IMR-90 (cell line): ENCODE measurements at regions not wholly inside any gene's neighbourhood (a gene's known extent, or its start where the extent isn't known, plus 50 kb on each side); places are given as distances from the start of the nearest gene placed in this dataset.

Source experiments
- ATAC-seq: fragments of 200-7000 bp; cut with Tn5 transposase; 2 replicates; pipeline ENCODE4 v1.9.1; 2020; ENCODE audit warnings: low read depth, mild to moderate bottlenecking, moderate library complexity
- BruUV-seq: library from RNA; stranded (reverse); fragments of 400-500 nt; replicated peaks from 2 replicates; lab custom pipeline; 2021; lab: Mats Ljungman, UMichigan
- CTCF ChIA-PET: fragments of 300-600 bp; formaldehyde crosslinking; extraction: SDS; loops from one replicate; lab custom pipeline; 2021; ENCODE audit warnings: antibody characterized with exemption; lab: Yijun Ruan, JAX
- POLR2A ChIA-PET: fragments of 300-600 bp; sonication (Branson Sonifier 250); formaldehyde crosslinking; loops from one replicate; lab custom pipeline; 2022; ENCODE audit warnings: antibody characterized with exemption; ENCODE audit not compliant: unreplicated experiment; lab: Charles Lee
- DNase-seq: peaks from one replicate; pipeline ENCODE4 v3.0.0; 2013
- H2AFZ ChIP-seq: replicated peaks from 2 replicates; pipeline ENCODE3; 2013; ENCODE audit warnings: low read length, mild to moderate bottlenecking; ENCODE audit not compliant: poor library complexity
- H2AK5ac ChIP-seq: 2 replicates; pipeline ENCODE4 v1.6.1; 2013; ENCODE audit warnings: low read depth, low read length, inconsistent platforms
- H2AK9ac ChIP-seq: replicated peaks from 2 replicates; pipeline ENCODE3; 2013; ENCODE audit warnings: mild to moderate bottlenecking, low read depth, low read length, moderate library complexity; ENCODE audit not compliant: poor library complexity
- H2BK120ac ChIP-seq: 2 replicates; pipeline ENCODE4 v1.6.1; 2013; ENCODE audit warnings: low read depth, low read length, inconsistent platforms
- H2BK15ac ChIP-seq: 3 replicates; pipeline ENCODE4 v1.6.1; 2013; ENCODE audit warnings: low read depth, low read length, inconsistent platforms
- H2BK20ac ChIP-seq: 2 replicates; pipeline ENCODE4 v1.6.1; 2013; ENCODE audit warnings: low read depth, mild to moderate bottlenecking, inconsistent platforms, low read length, moderate library complexity
- H2BK5ac ChIP-seq: 2 replicates; pipeline ENCODE4 v1.6.1; 2013; ENCODE audit warnings: mild to moderate bottlenecking, low read depth, low read length, inconsistent platforms; ENCODE audit not compliant: poor library complexity, severe bottlenecking
- H3K14ac ChIP-seq: replicated peaks from 2 replicates; pipeline ENCODE4 v1.6.1; 2013; ENCODE audit warnings: low read depth, low read length, inconsistent platforms
- H3K18ac ChIP-seq: 2 replicates; pipeline ENCODE4 v1.6.1; 2013; ENCODE audit warnings: low read depth, low read length, control low read depth
- H3K23ac ChIP-seq: 2 replicates; pipeline ENCODE4 v1.6.1; 2013; ENCODE audit warnings: low read depth, low read length, inconsistent platforms
- H3K27ac ChIP-seq: 2 replicates; pipeline ENCODE4 v1.5.1; 2013; ENCODE audit warnings: mild to moderate bottlenecking, control low read depth, low read length; ENCODE audit not compliant: insufficient read depth
- H3K27me3 ChIP-seq: 2 replicates; pipeline ENCODE4 v1.6.1; 2013; ENCODE audit warnings: low read length; ENCODE audit not compliant: control insufficient read depth, insufficient read depth
- H3K36me3 ChIP-seq: 2 replicates; pipeline ENCODE4 v1.6.1; 2013; ENCODE audit warnings: low read length, mixed read lengths; ENCODE audit not compliant: control insufficient read depth, insufficient read depth
- H3K4ac ChIP-seq: 2 replicates; pipeline ENCODE4 v1.6.1; 2013; ENCODE audit warnings: low read depth, low read length, inconsistent platforms
- H3K4me1 ChIP-seq: 2 replicates; pipeline ENCODE4 v1.6.1; 2013; ENCODE audit warnings: low read length, mixed read lengths; ENCODE audit not compliant: control insufficient read depth, insufficient read depth
- H3K4me2 ChIP-seq: 2 replicates; pipeline ENCODE4 v1.6.1; 2013; ENCODE audit warnings: low read depth, mild to moderate bottlenecking, control low read depth, low read length, moderate library complexity
- H3K4me3 ChIP-seq: 2 replicates; pipeline ENCODE4 v1.5.1; 2013; ENCODE audit warnings: low read depth, mild to moderate bottlenecking, control low read depth, low read length, moderate library complexity; ENCODE audit not compliant: insufficient read depth
- H3K56ac ChIP-seq: 2 replicates; pipeline ENCODE4 v1.6.1; 2013; ENCODE audit warnings: low read length, inconsistent platforms; ENCODE audit not compliant: insufficient read depth; ENCODE audit errors: extremely low read depth
- H3K79me1 ChIP-seq, 2 experiments: 2 replicates each; pipeline ENCODE4 v1.6.1; 2013; ENCODE audit warnings: low read length in 2 of 2, inconsistent platforms in 1 of 2, low read depth in 1 of 2
- H3K9ac ChIP-seq: 2 replicates; pipeline ENCODE4 v1.6.1; 2013; ENCODE audit warnings: low read depth, low read length, control low read depth
- H3K9me1 ChIP-seq: 2 replicates; pipeline ENCODE4 v1.6.1; 2013; ENCODE audit warnings: low read length, inconsistent platforms; ENCODE audit not compliant: insufficient read depth
- H3K9me3 ChIP-seq: 2 replicates; pipeline ENCODE4 v1.6.1; 2013; ENCODE audit warnings: low read length; ENCODE audit not compliant: control insufficient read depth, insufficient read depth
- H4K20me1 ChIP-seq: 2 replicates; pipeline ENCODE4 v1.6.1; 2013; ENCODE audit warnings: low read length, inconsistent platforms; ENCODE audit not compliant: insufficient read depth
- H4K5ac ChIP-seq: 2 replicates; pipeline ENCODE4 v1.6.1; 2013; ENCODE audit warnings: mild to moderate bottlenecking, low read depth, low read length, control low read depth
- H4K8ac ChIP-seq, 2 experiments: 2 replicates each; pipeline ENCODE4 v1.6.1; 2013; ENCODE audit warnings: low read depth in 2 of 2, low read length in 2 of 2, control low read depth in 1 of 2, inconsistent platforms in 1 of 2
- H4K91ac ChIP-seq: 2 replicates; pipeline ENCODE4 v1.6.1; 2013; ENCODE audit warnings: low read depth, low read length, inconsistent platforms; ENCODE audit not compliant: insufficient read depth
- FOS ChIP-seq: fragments of 150-350 bp; IDR thresholded peaks from 2 replicates; pipeline ENCODE4 v1.6.1; 2016; ENCODE audit warnings: low read depth, low read length
- MAFK ChIP-seq: IDR thresholded peaks from 2 replicates; pipeline ENCODE4 v1.6.1; 2012; ENCODE audit warnings: low read depth, low read length, improper control_type of control experiment
- MAZ ChIP-seq: IDR thresholded peaks from 2 replicates; pipeline ENCODE4 v1.6.1; 2012; ENCODE audit warnings: low read depth, mild to moderate bottlenecking, low read length, improper control_type of control experiment, moderate library complexity, borderline replicate concordance
- NFE2L2 ChIP-seq: fragments of 150-350 bp; IDR thresholded peaks from 2 replicates; pipeline ENCODE4 v1.6.1; 2016; ENCODE audit warnings: low read depth, mild to moderate bottlenecking, low read length
- POLR2A ChIP-seq: IDR thresholded peaks from 2 replicates; pipeline ENCODE4 v1.6.1; 2012; ENCODE audit warnings: mild to moderate bottlenecking, low read depth, low read length
- RAD21 ChIP-seq: IDR thresholded peaks from 2 replicates; pipeline ENCODE4 v1.6.1; 2012; ENCODE audit warnings: low read length, improper control_type of control experiment
- RFX5 ChIP-seq: IDR thresholded peaks from 2 replicates; pipeline ENCODE4 v1.8.0; 2012; ENCODE audit warnings: low read depth, mild to moderate bottlenecking, low read length, moderate library complexity
- WGBS, 2 experiments: methylation state at CpG; one replicate each; pipeline versions ENCODE4 v1.1.5 to v1.1.7; 2013; ENCODE audit warnings: missing lambda C conversion rate in 2 of 2; ENCODE audit not compliant: insufficient read length in 1 of 2; ENCODE audit errors: extremely low coverage in 2 of 2; 5-methylcytosine and 5-hydroxymethylcytosine counted together
- dilution Hi-C: fragments of 300-500 bp; cut with HindIII; formaldehyde crosslinking; loops from one replicate; pipeline ENCODE4 v1.14.3; 2018; ENCODE audit warnings: low sequenced_read_pairs; ENCODE audit not compliant: unreplicated experiment
- in situ Hi-C: fragments of 300-500 bp; cut with MboI; formaldehyde crosslinking; loops from 3 replicates; pipeline ENCODE4 v1.14.3; 2019; ENCODE audit warnings: low sequenced_read_pairs, inconsistent platforms, mixed read lengths
- intact Hi-C: fragments of 100-400 bp; cut with micrococcal nuclease; formaldehyde crosslinking; loops from 2 replicates; pipeline ENCODE4 v1.10.0; 2022
- TF ChIP-seq, protein P1 (sequence below): conservative IDR thresholded peaks from 2 replicates; pipeline ENCODE4 v1.5.1; 2012; ENCODE audit warnings: mild to moderate bottlenecking, low read depth, low read length, improper control_type of control experiment
- TF ChIP-seq, protein P2 (sequence below): fragments of 150-350 bp; IDR thresholded peaks from 2 replicates; pipeline ENCODE4 v1.6.1; 2017; ENCODE audit warnings: mild to moderate bottlenecking, antibody characterized with exemption, low read length, low read depth

DNA sequence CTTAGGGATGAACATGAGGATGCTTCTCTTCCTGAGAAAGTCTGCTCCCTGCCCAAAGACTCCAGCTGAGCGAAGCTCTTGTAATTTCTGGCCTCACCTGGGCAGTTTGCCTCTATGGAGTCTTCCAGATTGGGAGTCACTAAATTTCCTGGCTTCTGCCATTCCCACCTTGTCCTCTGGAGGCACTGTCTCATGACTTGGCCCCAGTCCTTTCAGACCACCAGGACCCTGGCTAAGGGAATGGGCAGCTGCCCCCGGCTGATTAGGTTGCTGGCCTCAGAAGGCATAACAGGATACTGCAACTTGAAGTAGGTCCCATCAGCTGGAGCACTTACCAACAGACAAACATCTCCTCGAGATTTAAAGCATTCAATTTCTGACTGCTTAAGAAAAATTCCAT, 128.1 kb upstream of the SPON1 start:
- Histone ChIP-seq H4K91ac (no peak overlapping the region), H3K9me3 (no peaks in the 10 kb centered on the region), H2AK9ac (no peak overlapping the region), H4K5ac (no peak overlapping the region), H3K4me2 (no peak overlapping the region), H2BK5ac (no peak overlapping the region), H3K56ac (no peak overlapping the region), H4K20me1 (no peaks in the 10 kb centered on the region), H3K27me3 (no peaks in the 10 kb centered on the region), H3K9ac (no peak overlapping the region), H2BK15ac (no peak overlapping the region), H2AFZ (no peak overlapping the region), H3K4me3 (no peak overlapping the region), H2BK120ac (no peak overlapping the region), H2BK20ac (no peak overlapping the region), H3K4ac (no peak overlapping the region), H4K8ac (no peak overlapping the region), H3K27ac (no peak overlapping the region), H3K23ac (no peak overlapping the region), H3K18ac (no peak overlapping the region), H3K36me3 (no peaks in the 10 kb centered on the region), H3K14ac (no peak overlapping the region), H3K9me1 (no peaks in the 10 kb centered on the region), H3K4me1 (no peaks in the 10 kb centered on the region), H3K79me1 (no peaks in the 10 kb centered on the region), H2AK5ac (no peak overlapping the region)
- no TSS peak for BruUV-seq
- intact Hi-C loops (no loop called here), dilution Hi-C loops (no loop called here), in situ Hi-C loops (no loop called here)
- ATAC-seq (no peak), DNase-seq (no peak)
- POLR2A ChIA-PET: no interaction called here
- CTCF ChIA-PET: interaction anchor here (0.5 kb wide), 1 partner anchor 202 kb away, joined by 3 read pairs; no protein-coding TSS in a partner anchor
- 40% methylated on average over 1 of the region's 3 CpGs; no CpG with 5 or more reads in 1 of the 2 experiments for WGBS, 2 experiments
- TF ChIP-seq FOS: no peak
- TF ChIP-seq, protein P1, sequence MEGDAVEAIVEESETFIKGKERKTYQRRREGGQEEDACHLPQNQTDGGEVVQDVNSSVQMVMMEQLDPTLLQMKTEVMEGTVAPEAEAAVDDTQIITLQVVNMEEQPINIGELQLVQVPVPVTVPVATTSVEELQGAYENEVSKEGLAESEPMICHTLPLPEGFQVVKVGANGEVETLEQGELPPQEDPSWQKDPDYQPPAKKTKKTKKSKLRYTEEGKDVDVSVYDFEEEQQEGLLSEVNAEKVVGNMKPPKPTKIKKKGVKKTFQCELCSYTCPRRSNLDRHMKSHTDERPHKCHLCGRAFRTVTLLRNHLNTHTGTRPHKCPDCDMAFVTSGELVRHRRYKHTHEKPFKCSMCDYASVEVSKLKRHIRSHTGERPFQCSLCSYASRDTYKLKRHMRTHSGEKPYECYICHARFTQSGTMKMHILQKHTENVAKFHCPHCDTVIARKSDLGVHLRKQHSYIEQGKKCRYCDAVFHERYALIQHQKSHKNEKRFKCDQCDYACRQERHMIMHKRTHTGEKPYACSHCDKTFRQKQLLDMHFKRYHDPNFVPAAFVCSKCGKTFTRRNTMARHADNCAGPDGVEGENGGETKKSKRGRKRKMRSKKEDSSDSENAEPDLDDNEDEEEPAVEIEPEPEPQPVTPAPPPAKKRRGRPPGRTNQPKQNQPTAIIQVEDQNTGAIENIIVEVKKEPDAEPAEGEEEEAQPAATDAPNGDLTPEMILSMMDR: no peak
- TF ChIP-seq RFX5: no peak
- no peak for TF ChIP-seq POLR2A
- TF ChIP-seq, protein P2, sequence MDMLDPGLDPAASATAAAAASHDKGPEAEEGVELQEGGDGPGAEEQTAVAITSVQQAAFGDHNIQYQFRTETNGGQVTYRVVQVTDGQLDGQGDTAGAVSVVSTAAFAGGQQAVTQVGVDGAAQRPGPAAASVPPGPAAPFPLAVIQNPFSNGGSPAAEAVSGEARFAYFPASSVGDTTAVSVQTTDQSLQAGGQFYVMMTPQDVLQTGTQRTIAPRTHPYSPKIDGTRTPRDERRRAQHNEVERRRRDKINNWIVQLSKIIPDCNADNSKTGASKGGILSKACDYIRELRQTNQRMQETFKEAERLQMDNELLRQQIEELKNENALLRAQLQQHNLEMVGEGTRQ: no peak
- TF ChIP-seq MAZ: no peak
- TF ChIP-seq MAFK: no peak
- no peak for TF ChIP-seq NFE2L2
- no peak for TF ChIP-seq RAD21
